Endothelial cell of umbilical vein (primary cell): ENCODE measurements at regions not wholly inside any gene's neighbourhood (a gene's known extent, or its start where the extent isn't known, plus 50 kb on each side); places are given as distances from the start of the nearest gene placed in this dataset.

ENCODE experiments used
- BruUV-seq: library from RNA; stranded (reverse); fragments of 400-500 nt; replicated peaks from 2 replicates; lab custom pipeline; 2021; lab: Mats Ljungman, UMichigan
- CTCF ChIA-PET: fragments of 300-600, 350-600 bp; sonication (Branson Sonifier 250); formaldehyde crosslinking; loops from one replicate; lab custom pipeline; 2021; ENCODE audit warnings: antibody characterized with exemption, inconsistent platforms; lab: Charles Lee
- POLR2A ChIA-PET: fragments of 300-600, 350-600 bp; sonication (Branson Sonifier 250); formaldehyde crosslinking; loops from one replicate; lab custom pipeline; 2021; ENCODE audit warnings: antibody characterized with exemption, inconsistent platforms; lab: Charles Lee
- DNase-seq: peaks from one replicate; pipeline ENCODE4 v3.0.0-alpha.2; 2011; ENCODE audit warnings: low read depth, low spot score
- FAIRE-seq: peaks from 2 replicates; lab custom pipeline; 2011; peaks lifted over from hg19 to GRCh38; lab: Jason Lieb, UNC
- H2AFZ ChIP-seq: 2 replicates; pipeline ENCODE4 v1.6.0; 2012; ENCODE audit warnings: low read depth, low read length, control low read depth, inconsistent platforms
- H3K27ac ChIP-seq: 2 replicates; pipeline ENCODE4 v1.5.1; 2011; ENCODE audit warnings: low read depth, mild to moderate bottlenecking, control low read depth, low read length, moderate library complexity; ENCODE audit not compliant: insufficient read depth
- H3K27me3 ChIP-seq, 2 experiments: 2 replicates each; pipeline versions ENCODE4 v1.6.0 to v1.6.1; 2011; ENCODE audit warnings: low read length in 2 of 2, mixed read lengths in 1 of 2; ENCODE audit not compliant: control insufficient read depth in 2 of 2, insufficient read depth in 2 of 2
- H3K36me3 ChIP-seq, 2 experiments: 2 replicates in 1 of 2; 3 replicates in 1 of 2; pipeline ENCODE4 v1.5.1; 2011; ENCODE audit warnings: low read length in 2 of 2, mild to moderate bottlenecking in 1 of 2, moderate library complexity in 1 of 2; ENCODE audit not compliant: control insufficient read depth in 2 of 2, insufficient read depth in 2 of 2; ENCODE audit errors: extremely low read depth in 1 of 2
- H3K4me1 ChIP-seq: 3 replicates; pipeline ENCODE4 v1.5.1; 2011; ENCODE audit warnings: mild to moderate bottlenecking, low read length; ENCODE audit not compliant: control insufficient read depth, insufficient read depth; ENCODE audit errors: extremely low read depth
- H3K4me2 ChIP-seq: 2 replicates; pipeline ENCODE4 v1.6.1; 2011; ENCODE audit warnings: low read length, control low read depth, mixed read lengths; ENCODE audit not compliant: insufficient read depth
- H3K4me3 ChIP-seq, 3 experiments: fragments of 200-600 bp in 1 of 3; sonication (generic), shearing (Covaris generic) in 1 of 3; replicated peaks in 1 of 3; 2 replicates each; pipeline ENCODE4 v1.5.1; 2011 to 2016; ENCODE audit warnings: control low read depth in 3 of 3, low read length in 3 of 3, mild to moderate bottlenecking in 2 of 3, inconsistent platforms in 1 of 3, low read depth in 1 of 3, moderate library complexity in 1 of 3; ENCODE audit not compliant: insufficient read depth in 1 of 3
- H3K79me2 ChIP-seq: 2 replicates; pipeline ENCODE4 v1.6.0; 2012; ENCODE audit warnings: low read length, inconsistent platforms; ENCODE audit not compliant: control insufficient read depth, insufficient read depth
- H3K9ac ChIP-seq: replicated peaks from 2 replicates; pipeline ENCODE3; 2011; ENCODE audit warnings: low read length, control low read depth; ENCODE audit not compliant: insufficient read depth; ENCODE audit errors: extremely low read depth
- H3K9me1 ChIP-seq: replicated peaks from 3 replicates; pipeline ENCODE4 v1.6.0; 2011; ENCODE audit warnings: mild to moderate bottlenecking, low read length; ENCODE audit not compliant: control insufficient read depth, insufficient read depth; ENCODE audit errors: extremely low read depth
- H3K9me3 ChIP-seq: replicated peaks from 2 replicates; pipeline ENCODE4 v1.5.1; 2012; ENCODE audit warnings: low read length, inconsistent platforms; ENCODE audit not compliant: control insufficient read depth, insufficient read depth
- H4K20me1 ChIP-seq: replicated peaks from 2 replicates; pipeline ENCODE3; 2011; ENCODE audit warnings: mild to moderate bottlenecking, low read length; ENCODE audit not compliant: control insufficient read depth, insufficient read depth; ENCODE audit errors: extremely low read depth
- FOS ChIP-seq: IDR thresholded peaks from 2 replicates; pipeline ENCODE4 v1.6.1; 2011; ENCODE audit warnings: mild to moderate bottlenecking, low read length, moderate library complexity, borderline replicate concordance; ENCODE audit not compliant: insufficient read depth
- GATA2 ChIP-seq: IDR thresholded peaks from 2 replicates; pipeline ENCODE4 v1.7.0; 2011; ENCODE audit warnings: low read depth, mild to moderate bottlenecking, moderate library complexity, mixed read lengths, low read length; ENCODE audit not compliant: insufficient read length, insufficient read depth
- JUN ChIP-seq: IDR thresholded peaks from 2 replicates; pipeline ENCODE4 v1.6.1; 2011; ENCODE audit warnings: borderline replicate concordance, low read depth; ENCODE audit not compliant: insufficient read length, insufficient read depth
- POLR2A ChIP-seq: IDR thresholded peaks from 2 replicates; pipeline ENCODE4 v1.6.1; 2012; ENCODE audit warnings: low read depth, mild to moderate bottlenecking, control low read depth, low read length
- POLR2AphosphoS5 ChIP-seq: IDR thresholded peaks from 2 replicates; pipeline ENCODE4 v1.6.1; 2012; ENCODE audit warnings: low read depth, mild to moderate bottlenecking, control low read depth, low read length, moderate library complexity; ENCODE audit not compliant: insufficient read depth
- dilution Hi-C: fragments of 300-500 bp; cut with MboI; formaldehyde crosslinking; loops from one replicate; pipeline ENCODE4 v1.15.0; 2019; ENCODE audit warnings: low sequenced_read_pairs; ENCODE audit not compliant: extremely low pct_ligation_motif_present
- intact Hi-C: fragments of 100-400 bp; cut with micrococcal nuclease; formaldehyde crosslinking; loops from one replicate; pipeline ENCODE4 v1.10.0; 2022
- TF ChIP-seq, protein P1 (sequence below): IDR thresholded peaks from 2 replicates; pipeline ENCODE4 v1.6.1; 2011; ENCODE audit not compliant: insufficient read depth, insufficient read length
- TF ChIP-seq, protein P2 (sequence below), 2 donors: IDR thresholded peaks; 1 replicate in 1 of 2; 2 replicates in 1 of 2; pipeline ENCODE4 v1.5.1; 2011; ENCODE audit warnings: low read length in 2 of 2, mild to moderate bottlenecking in 2 of 2, moderate library complexity in 2 of 2, control low read depth in 1 of 2, inconsistent platforms in 1 of 2, low read depth in 1 of 2; ENCODE audit not compliant: insufficient read depth in 1 of 2; ENCODE audit errors: extremely low read depth in 1 of 2

DNA sequence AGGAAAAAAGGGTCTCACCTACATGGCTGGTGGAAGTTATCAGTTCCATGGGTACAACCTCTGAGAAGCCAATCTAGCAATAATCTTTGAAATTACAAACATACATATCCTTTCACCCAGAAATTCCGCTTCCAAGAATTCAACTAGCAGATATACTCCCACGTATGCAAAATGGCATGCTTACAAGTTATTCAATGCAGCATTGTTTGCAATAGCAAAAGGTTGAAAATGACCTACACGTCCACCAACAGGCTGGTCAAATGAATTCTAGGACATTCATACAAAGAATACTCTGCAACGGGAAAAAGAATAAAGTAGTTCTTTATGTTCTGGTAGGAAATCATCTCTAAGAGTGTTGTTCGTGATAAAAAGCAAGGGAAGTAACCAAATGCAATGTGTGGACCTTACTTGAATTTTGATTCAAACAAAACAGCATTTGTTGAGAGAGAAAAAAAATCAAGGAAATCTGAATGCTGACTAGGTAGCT, 63.7 kb upstream of the NLK start:
- dilution Hi-C loops: no loop called here
- H3K9me1 ChIP-seq: no peaks in the 10 kb centered on the region
- H3K27me3 ChIP-seq: no peaks in the 10 kb centered on the region
- CTCF ChIA-PET: no interaction called here
- intact Hi-C loops: no loop called here
- POLR2A ChIA-PET: no interaction called here
- DNase-seq (peak; percentile 45), FAIRE-seq (peak; percentile 18)
- TF ChIP-seq, protein P1, sequence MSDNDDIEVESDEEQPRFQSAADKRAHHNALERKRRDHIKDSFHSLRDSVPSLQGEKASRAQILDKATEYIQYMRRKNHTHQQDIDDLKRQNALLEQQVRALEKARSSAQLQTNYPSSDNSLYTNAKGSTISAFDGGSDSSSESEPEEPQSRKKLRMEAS: no peak
- TF ChIP-seq, protein P2, sequence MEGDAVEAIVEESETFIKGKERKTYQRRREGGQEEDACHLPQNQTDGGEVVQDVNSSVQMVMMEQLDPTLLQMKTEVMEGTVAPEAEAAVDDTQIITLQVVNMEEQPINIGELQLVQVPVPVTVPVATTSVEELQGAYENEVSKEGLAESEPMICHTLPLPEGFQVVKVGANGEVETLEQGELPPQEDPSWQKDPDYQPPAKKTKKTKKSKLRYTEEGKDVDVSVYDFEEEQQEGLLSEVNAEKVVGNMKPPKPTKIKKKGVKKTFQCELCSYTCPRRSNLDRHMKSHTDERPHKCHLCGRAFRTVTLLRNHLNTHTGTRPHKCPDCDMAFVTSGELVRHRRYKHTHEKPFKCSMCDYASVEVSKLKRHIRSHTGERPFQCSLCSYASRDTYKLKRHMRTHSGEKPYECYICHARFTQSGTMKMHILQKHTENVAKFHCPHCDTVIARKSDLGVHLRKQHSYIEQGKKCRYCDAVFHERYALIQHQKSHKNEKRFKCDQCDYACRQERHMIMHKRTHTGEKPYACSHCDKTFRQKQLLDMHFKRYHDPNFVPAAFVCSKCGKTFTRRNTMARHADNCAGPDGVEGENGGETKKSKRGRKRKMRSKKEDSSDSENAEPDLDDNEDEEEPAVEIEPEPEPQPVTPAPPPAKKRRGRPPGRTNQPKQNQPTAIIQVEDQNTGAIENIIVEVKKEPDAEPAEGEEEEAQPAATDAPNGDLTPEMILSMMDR (IDR thresholded peaks at IDR 0.05; ENCODE audit: extremely low read depth in 1 of 2, insufficient read depth in 1 of 2, low read depth in 1 of 2, low read length in 2 of 2): no peak
- H3K9me3 ChIP-seq: no peaks in the 10 kb centered on the region
- no peaks in the 10 kb centered on the region for H4K20me1 ChIP-seq
- peak overlapping the region; percentile 33 for H3K9ac ChIP-seq
- H2AFZ ChIP-seq: no peak overlapping the region
- H3K4me2 ChIP-seq: no peak overlapping the region
- no TSS peak for BruUV-seq
- H3K4me3 ChIP-seq: no peak overlapping the region
- peaks cover 43% of the 10 kb centered on the region for H3K4me1 ChIP-seq
- no peaks in the 10 kb centered on the region for H3K79me2 ChIP-seq
- H3K27ac ChIP-seq: peak overlapping the region; percentile 59
- no peaks in the 10 kb centered on the region for H3K36me3 ChIP-seq

DNA sequence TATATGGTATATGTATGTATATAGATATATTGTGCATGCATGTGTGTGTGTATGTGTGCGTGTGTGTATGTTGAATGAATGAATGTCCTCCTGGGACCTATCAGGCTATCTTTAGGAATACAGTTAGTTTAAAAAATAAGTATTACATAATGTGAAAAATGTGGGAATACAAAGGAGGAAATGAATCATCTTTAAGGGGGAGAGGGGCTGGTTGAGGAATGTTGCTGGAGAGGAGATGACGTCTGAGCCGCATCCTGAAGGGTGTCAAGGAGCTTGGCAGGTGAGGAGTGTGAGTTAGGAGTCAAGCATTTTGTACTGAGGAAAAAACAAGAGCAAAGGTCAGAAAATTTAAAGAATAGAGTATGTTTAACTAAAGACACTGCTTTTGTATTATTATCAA, 62.4 kb upstream of the NLK start:
- Histone ChIP-seq H3K4me2 (no peak overlapping the region), H3K27me3 (no peaks in the 10 kb centered on the region), H3K36me3 (no peaks in the 10 kb centered on the region), H3K79me2 (no peaks in the 10 kb centered on the region), H3K4me3 (no peak overlapping the region), H3K9ac (no peak overlapping the region), H4K20me1 (no peaks in the 10 kb centered on the region), H2AFZ (no peak overlapping the region), H3K4me1 (peaks cover 52% of the 10 kb centered on the region), H3K27ac (peak overlapping the region; percentile 91), H3K9me1 (no peaks in the 10 kb centered on the region), H3K9me3 (no peaks in the 10 kb centered on the region)
- peak; percentile 99 for DNase-seq
- peak; percentile 98 for FAIRE-seq
- BruUV-seq: no TSS peak
- dilution Hi-C loops: no loop called here
- CTCF ChIA-PET: interaction anchor here (0.9 to 1.3 kb wide), 2 partner anchors 86 to 154 kb away, joined by 5 read pairs; no protein-coding TSS in a partner anchor
- intact Hi-C loops: loop anchor here (1.0 to 2.0 kb wide), 6 partner anchors 54 to 355 kb away; partner anchors contain the start of genes IFT20, LYRM9 and TNFAIP1
- TF ChIP-seq GATA2 (peak; percentile 66), POLR2A (peak; percentile 47), JUN (peak; percentile 99), POLR2AphosphoS5 (peak; percentile 95), FOS (peak; percentile 99)
- TF ChIP-seq, protein P2 (IDR thresholded peaks at IDR 0.05; ENCODE audit: extremely low read depth in 1 of 2, insufficient read depth in 1 of 2, low read depth in 1 of 2, low read length in 2 of 2): no peak
- TF ChIP-seq, protein P1: no peak
- POLR2A ChIA-PET: interaction anchor here (1.0 kb wide), 1 partner anchor 154 kb away, joined by 4 read pairs; no protein-coding TSS in a partner anchor
